DND-41 (cell line): ENCODE measurements at regions not wholly inside any gene's neighbourhood (a gene's known extent, or its start where the extent isn't known, plus 50 kb on each side); places are given as distances from the start of the nearest gene placed in this dataset.

Source experiments
- EZH2 ChIP-seq: IDR thresholded peaks from 3 replicates; pipeline ENCODE4 v1.6.1; 2012; ENCODE audit warnings: borderline replicate concordance, low read depth, mild to moderate bottlenecking, moderate library complexity, low read length, inconsistent platforms; ENCODE audit not compliant: severe bottlenecking
- TF ChIP-seq, protein P1 (sequence below): IDR thresholded peaks from 2 replicates; pipeline ENCODE4 v1.5.1; 2012; ENCODE audit warnings: borderline replicate concordance, low read length, moderate library complexity, mild to moderate bottlenecking; ENCODE audit not compliant: poor library complexity, severe bottlenecking; ENCODE audit errors: extremely low read depth

GRCh38 chr21:35491920-35492678 is 443.0 kb upstream of the RUNX1 start:
- TF ChIP-seq, protein P1, sequence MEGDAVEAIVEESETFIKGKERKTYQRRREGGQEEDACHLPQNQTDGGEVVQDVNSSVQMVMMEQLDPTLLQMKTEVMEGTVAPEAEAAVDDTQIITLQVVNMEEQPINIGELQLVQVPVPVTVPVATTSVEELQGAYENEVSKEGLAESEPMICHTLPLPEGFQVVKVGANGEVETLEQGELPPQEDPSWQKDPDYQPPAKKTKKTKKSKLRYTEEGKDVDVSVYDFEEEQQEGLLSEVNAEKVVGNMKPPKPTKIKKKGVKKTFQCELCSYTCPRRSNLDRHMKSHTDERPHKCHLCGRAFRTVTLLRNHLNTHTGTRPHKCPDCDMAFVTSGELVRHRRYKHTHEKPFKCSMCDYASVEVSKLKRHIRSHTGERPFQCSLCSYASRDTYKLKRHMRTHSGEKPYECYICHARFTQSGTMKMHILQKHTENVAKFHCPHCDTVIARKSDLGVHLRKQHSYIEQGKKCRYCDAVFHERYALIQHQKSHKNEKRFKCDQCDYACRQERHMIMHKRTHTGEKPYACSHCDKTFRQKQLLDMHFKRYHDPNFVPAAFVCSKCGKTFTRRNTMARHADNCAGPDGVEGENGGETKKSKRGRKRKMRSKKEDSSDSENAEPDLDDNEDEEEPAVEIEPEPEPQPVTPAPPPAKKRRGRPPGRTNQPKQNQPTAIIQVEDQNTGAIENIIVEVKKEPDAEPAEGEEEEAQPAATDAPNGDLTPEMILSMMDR: no peak
- no peak for TF ChIP-seq EZH2
